ENCODE measurements at regions not wholly inside any gene's neighbourhood (a gene's known extent, or its start where the extent isn't known, plus 50 kb on each side); places are given as distances from the start of the nearest gene placed in this dataset.
"Not testable (repeated sequence)": the region's sequence is repeated elsewhere in the genome, so short reads cannot be mapped to it uniquely, and the experiment has no call there.

GRCh38 chr2:150698016-150698661 is 210.7 kb upstream of the RND3 start:
- DNase-seq, result no peak

- DNase-seq, result no peak
Observed at GRCh38 chr2:150697596-150697995, 210.1 kb upstream of the RND3 start.

GRCh38 chr2:150695451-150696135 is 208.1 kb upstream of the RND3 start:
- DNase-seq, result no peak

- DNase-seq, result no peak
Observed at GRCh38 chr2:150693556-150693955, 206.1 kb upstream of the RND3 start.

GRCh38 chr2:150690870-150691269 is 203.4 kb upstream of the RND3 start:
- DNase-seq, result no peak

GRCh38 chr2:150690261-150690660 is 202.8 kb upstream of the RND3 start:
- no peak for DNase-seq

GRCh38 chr2:150689590-150689989 is 202.1 kb upstream of the RND3 start:
- DNase-seq, result no peak

GRCh38 chr2:150688016-150688415 is 200.5 kb upstream of the RND3 start:
- DNase-seq, result no peak

- no peak for DNase-seq
Observed at GRCh38 chr2:150686391-150686790, 198.9 kb upstream of the RND3 start.

- DNase-seq, result no peak
Observed at GRCh38 chr2:150681120-150681804, 193.8 kb upstream of the RND3 start.

GRCh38 chr2:150679456-150680120 is 192.1 kb upstream of the RND3 start:
- no peak for DNase-seq

GRCh38 chr2:150677551-150677950 is 190.1 kb upstream of the RND3 start:
- no peak for DNase-seq

- no peak for DNase-seq
Observed at GRCh38 chr2:150676747-150677383, 189.4 kb upstream of the RND3 start.

- DNase-seq, result no peak
Observed at GRCh38 chr2:150675807-150676206, 188.3 kb upstream of the RND3 start.

- no peak for DNase-seq
Observed at GRCh38 chr2:150674283-150674682, 186.8 kb upstream of the RND3 start.

- no peak for DNase-seq
Observed at GRCh38 chr2:150672311-150672710, 184.8 kb upstream of the RND3 start.

GRCh38 chr2:150669492-150669891 is 182.0 kb upstream of the RND3 start:
- no peak for DNase-seq

- DNase-seq, result not testable (repeated sequence)
Observed at GRCh38 chr2:150667039-150667438, 179.6 kb upstream of the RND3 start.

GRCh38 chr2:150663143-150663542 is 175.7 kb upstream of the RND3 start:
- DNase-seq, result no peak

- no peak for DNase-seq
Observed at GRCh38 chr2:150656002-150656401, 168.5 kb upstream of the RND3 start.

GRCh38 chr2:150653351-150653750 is 165.9 kb upstream of the RND3 start:
- DNase-seq, result no peak

GRCh38 chr2:150647943-150648342 is 160.5 kb upstream of the RND3 start:
- DNase-seq, result no peak

GRCh38 chr2:150646746-150647145 is 159.3 kb upstream of the RND3 start:
- no peak for DNase-seq
